NCI-H146 (cell line): ENCODE measurements at regions not wholly inside any gene's neighbourhood (a gene's known extent, or its start where the extent isn't known, plus 50 kb on each side); places are given as distances from the start of the nearest gene placed in this dataset.
"Not testable (repeated sequence)": the region's sequence is repeated elsewhere in the genome, so short reads cannot be mapped to it uniquely, and the experiment has no call there.

Experiments used
- DNase-seq: peaks from one replicate; lab custom pipeline; 2025; lab: John Stamatoyannopoulos, UW

DNA sequence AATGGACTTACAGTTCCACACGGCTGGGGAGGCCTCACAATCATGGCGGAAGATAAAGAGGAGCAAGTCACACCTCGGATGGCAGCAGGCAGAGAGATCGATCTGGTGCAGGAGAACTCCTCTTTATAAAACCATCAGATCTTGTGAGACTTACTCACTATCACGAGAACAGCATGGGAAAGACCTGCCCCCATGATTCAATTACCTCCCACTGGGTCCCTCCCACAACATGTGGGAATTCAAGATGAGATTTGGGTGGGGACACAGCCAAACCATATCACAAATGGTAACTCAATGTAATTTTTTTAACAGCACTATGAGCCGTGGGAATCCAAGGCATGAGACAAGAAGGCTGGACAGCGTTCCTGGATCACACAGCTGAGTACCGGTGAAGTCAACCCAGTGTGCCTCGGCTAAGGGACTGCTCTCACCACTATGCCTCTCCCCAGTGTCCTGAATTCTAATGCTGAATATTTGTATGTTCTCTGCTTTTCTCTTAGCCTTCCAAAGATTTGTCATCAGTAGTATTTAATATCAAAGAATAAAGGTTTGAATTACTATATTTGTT lies 84.3 kb downstream of the IRS2 start:
- not testable (repeated sequence) for DNase-seq

DNA sequence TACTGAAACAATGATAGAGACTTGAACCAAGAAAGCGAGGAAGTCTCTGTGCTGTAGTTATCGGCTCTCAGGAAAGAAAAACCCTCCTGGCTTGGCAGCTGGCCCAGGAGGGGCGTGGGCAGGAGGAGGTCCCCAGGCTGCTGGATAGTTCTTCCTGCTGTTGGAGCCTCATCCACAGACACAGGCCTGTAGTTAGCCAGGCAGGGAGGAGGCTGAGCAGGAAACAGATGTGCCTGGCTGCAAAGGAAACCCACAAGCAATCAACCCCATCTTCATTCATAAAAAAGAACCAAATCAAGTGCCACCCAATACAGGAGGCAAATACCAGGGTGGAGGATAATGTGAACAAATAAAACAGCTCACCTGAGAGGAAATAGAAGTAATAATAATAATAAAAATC lies 86.2 kb downstream of the IRS2 start:
- peak; percentile 94 for DNase-seq

DNA sequence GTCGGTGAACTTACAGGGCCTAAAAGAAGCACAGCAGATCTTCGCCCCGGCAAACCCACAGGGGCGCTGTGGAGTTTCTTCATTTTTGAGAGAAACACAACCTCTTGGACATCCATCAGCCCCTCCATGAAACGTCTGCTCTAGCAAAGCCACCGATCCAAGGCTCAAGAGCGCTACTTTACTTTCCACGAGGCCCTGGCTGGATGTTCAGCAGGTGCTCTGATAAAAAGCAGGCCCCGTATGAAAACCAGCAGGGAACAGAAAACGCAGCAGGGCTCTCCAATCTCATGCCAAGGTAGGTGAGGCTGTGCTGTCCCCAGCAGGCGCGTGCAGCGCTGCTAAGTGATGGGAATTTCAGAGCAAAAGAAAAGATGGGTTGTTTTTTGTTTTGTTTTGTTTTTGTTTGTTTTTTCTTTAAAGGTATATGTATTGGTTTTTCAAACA lies 86.7 kb downstream of the IRS2 start:
- peak; percentile 91 for DNase-seq

DNA sequence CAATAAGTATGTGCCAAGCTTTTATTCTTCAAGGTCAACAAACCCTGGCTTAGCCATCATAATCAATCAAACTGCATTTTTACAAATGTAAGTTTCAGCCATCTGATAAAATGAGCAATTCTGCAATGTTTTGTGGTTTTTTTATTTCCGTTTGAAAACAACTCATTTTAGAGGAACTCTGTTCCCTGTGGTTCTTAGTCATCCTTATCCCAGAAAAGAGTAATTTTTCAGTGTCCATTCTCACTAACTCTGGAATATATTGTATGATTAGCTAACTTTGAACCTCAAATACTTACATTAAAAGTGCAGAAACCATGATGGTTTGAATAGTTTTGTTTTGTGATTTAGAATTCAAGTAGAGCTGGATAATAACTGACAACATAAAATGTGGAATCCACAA lies 87.6 kb downstream of the IRS2 start:
- DNase-seq = no peak

DNA sequence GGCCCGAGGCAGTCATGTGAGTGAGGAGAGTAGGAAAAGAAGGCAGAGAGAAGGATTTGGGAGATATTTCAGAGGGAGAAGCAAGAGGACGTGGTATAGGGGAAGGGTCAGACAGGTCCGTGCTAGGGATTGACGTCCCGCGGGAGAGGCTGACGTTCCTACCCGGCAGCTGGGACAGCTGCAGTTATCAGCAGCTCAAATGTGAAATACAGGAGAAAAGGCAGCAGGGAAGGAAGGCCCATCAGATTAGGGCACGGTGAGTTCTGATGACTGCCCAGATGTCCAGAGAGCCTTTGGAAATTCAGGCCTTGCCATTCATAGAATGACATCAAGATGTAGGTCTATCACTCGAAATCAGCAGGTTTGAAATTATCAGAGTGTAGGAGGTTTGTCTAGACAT lies 88.4 kb downstream of the IRS2 start:
- no peak for DNase-seq

DNA sequence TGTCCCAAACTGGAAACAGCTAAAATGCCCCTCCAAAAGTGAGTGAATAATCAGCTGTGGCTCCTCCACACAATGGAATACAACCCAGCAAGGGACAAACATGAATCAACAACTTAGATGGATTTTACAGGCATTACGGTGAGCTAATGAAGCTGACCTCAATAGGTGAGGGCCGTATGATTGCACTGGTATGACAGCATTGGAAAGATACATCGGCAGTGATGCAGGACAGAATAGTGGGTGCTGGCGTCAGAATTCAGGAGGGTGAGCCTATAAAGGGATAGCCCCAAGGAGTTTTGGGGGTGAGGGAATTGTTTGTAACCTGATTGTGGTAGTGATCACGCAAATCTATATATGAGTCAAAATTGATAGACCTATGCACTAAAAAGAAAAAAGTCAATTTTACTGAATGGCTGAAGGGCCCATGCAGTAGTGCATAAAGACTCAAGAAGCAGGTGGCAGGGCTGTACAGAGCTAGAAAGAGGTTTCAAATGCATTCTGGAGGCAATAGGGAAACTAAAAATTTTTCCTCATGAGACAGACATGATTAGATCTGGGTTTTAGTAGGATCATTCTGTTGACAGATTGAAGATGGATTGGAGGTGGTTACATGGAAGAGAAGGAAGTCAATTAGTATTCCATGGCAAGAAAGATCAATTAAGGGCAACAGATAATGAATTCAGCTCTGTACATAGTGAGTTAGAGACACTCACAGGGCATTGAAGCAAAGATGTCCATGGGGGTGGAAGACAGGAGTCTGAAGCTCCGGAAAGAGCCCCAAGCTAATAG lies 90.8 kb downstream of the IRS2 start:
- no peak for DNase-seq

DNA sequence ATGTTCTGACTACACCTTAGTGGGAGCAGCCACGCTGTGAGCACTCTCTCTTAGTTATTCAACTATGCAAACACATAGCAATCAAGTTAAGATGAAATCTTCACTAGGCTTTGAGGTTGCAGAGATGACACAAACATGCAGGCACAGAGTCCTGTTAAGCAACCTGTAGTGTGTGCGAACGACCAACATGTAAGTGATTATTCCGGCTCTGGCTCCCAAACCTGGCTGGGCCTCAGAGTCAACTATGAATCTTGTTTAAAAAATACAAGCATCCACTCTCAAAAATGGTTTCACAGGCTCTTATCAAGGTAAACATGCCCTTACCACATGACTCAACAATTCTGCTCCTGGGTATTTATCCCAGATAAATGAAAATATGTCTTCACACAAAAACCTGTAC lies 91.4 kb downstream of the IRS2 start:
- DNase-seq = no peak

DNA sequence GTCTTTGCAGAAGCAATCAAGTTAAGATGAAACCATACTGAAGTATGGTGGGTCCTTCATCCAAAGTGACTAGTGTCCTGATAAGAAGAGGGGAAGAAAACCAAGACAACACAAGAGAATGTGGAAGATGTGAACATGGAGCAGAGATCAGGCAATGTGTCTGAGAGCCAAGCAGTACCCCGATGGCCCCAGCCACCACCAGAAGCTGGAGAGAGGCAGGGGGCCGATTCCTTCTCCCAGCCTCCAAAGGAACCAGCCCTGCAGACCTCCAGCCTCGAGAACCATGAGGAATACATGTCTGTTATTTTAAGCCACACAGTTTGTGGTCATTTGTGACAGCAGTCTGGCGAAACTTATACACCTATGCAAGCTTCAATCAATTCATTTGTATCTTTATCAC lies 93.2 kb downstream of the IRS2 start:
- DNase-seq = no peak

DNA sequence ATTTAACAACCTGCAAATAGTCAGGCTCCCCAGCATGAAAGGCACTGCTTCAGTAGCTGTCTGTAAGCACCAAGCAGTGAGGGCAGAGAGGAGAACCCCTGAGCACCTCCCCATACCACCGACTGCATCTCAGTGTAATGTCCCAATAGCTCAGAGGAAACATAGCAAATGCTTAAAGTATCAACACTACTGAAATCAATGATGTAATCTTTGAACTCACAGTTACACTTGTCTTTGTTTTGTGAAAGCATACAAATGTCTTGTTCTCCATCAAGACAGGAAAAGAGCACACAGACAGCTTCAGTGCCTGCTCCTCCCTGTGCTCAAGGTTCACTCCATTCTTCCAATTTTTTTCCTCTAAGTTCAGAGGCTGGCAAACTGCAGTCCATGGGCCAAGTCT lies 94.7 kb downstream of the IRS2 start:
- no peak for DNase-seq

DNA sequence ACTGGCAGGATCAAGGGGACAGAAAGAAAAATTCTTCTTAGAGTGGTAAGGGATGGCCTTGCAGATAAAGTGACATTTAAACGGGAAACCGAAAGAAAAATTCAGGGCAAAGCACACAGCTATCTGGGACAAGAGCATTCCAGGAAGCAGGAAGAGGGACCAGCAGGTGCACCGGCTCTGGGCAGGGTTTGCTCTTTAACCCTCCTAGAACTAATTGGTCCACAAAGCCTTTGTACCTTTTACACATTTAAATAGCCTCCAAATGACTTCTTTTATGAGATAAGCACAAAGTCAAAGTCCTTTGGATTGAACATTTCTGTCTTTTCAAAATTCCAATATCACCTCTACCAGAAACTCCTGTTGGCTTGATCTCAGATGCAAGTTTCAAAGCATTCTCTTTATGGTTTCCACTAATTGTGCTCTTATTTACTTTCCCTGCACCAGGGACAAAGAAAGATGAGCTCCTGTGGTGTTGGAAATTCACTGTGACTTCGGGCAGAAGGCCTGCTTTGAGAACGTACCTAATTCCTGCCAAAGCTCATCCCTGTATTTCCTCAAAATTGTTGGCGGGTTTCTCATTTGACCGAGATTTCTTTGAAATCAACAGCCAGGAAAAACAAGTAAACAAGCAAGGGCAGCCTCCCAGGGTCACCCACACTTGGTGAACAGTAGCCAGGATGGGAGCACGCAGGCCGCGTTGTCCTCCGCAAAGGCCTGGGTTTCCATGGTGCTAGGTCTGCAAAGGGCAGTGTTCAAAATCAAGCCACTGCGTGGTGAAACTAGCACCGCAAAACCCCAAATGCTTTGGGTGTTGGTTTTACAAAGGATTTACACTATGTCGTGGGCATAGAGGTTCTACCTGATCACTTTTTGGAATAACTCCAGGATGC lies 98.6 kb downstream of the IRS2 start:
- peak; percentile 94 for DNase-seq

DNA sequence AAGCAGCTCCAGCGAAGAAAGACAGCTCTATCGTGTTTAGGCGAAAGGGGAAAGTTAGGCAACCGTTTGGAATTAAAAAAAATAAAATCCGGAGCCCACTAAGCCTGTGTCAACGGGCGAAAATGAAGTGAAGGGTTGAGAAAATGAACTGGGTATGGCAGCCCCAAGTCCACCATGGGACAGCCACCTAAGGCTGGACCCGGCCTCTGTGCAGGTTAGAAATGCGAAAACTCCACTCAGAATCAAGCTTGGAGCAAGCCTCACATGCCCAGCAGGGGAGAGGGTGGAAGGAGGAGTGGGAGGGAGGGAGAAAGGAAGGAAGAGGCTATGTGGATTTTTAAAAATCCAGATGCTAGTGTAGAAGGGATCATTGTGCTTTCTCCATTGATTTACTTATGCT lies 101.2 kb downstream of the IRS2 start:
- no peak for DNase-seq

DNA sequence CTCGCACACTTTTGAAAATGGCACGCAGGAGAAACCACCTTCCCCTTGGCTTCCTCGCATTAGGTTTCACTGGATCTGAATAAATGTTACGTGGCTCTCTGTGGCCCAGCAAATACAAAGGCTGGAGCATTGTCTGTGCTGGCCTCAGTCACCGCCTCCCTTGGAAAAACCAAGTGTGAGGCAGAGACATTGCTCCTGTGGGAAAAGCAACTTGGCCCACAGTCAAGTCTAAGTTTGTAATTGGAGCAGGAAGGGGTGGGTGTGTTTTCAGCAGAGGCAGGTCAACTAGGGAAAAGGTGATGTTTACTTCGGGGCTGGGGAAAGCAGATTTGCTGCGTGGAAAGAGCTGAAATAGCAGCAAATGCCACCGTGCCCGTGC lies 101.6 kb downstream of the IRS2 start:
- DNase-seq = no peak

DNA sequence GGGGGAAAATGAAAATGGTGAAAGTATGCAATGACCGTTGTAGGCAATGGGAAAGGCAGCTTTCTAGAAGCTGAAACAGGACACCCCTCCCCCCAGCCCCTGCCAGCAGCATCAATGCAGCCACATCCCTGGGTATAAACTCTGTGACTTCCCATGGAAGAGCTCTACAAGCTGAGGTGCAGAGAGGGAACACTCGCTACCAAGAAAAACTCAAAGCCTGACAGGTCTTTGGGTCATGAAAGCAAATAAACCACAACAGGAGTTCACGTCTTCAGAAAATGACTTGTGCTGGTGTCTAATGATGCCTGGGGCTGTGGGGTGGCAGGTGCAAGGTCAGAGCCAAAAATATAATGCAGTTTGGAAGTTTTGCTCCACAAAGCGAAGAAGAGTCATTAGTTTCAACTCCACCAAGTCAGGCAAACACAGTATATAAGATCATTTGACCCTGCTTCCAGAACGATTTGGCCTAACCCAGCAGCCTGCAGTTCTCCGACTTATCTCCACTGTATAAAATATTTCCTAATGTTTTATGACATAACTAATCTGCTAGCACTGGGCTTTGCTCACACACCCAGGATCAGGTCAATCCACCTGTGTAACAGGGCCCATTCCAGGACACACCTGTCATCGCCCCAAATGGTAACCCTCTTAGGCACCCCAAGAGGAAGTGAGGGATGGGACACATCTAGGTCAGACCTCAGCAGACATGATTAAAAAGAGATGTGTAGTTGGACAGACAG lies 102.1 kb downstream of the IRS2 start:
- no peak for DNase-seq

DNA sequence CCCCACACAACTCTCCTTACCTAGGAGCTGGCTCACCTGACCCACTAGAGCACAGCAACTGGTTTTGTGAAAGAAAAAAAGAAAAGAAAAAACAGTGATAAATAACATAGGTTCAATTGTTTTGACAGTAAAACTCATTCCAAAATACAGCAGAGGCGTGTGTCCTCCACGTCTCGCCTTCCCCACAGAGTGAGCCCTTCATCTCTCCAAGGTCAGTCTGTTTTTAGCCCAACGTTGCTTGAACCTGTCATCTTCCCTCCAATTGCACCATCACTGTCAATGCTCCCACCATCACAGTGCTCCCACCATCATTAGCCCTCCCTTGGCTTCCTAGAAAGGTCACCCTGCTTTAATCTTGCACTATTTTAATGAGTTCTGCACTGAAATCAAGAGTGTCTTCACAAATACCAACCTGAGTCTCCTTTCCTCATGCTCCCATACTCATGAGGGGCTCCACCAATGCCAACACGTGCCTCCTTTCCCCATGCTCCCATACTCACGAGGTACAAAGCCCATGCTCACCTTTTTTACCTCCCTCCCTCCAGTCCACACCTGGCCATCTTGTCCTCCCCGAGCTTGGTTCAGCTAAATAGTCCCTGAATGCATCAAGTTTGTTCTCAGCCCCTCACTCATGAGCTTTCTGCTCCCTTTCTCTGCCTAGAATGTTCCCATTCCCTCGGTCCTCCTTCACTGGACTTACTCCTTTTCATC lies 103.7 kb downstream of the IRS2 start:
- no peak for DNase-seq

DNA sequence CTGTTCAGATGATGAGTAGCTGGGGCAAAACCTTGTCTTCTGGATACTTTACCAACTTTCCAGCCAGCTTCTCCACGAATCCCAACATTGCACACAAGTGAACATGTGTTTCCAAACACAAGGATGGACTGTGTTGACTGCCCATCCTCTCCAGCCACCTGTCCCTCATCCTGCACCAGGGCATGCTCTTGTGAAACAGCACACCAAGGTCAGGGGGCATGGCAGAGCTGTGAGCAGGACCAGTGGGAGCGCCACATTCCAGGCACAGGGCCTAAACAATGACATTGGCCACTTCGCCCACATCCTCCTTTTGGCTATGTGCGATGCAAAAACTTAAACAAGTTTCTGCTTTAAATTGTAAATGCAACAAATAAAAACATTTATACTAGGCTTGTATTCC lies 105.5 kb downstream of the IRS2 start:
- no peak for DNase-seq

DNA sequence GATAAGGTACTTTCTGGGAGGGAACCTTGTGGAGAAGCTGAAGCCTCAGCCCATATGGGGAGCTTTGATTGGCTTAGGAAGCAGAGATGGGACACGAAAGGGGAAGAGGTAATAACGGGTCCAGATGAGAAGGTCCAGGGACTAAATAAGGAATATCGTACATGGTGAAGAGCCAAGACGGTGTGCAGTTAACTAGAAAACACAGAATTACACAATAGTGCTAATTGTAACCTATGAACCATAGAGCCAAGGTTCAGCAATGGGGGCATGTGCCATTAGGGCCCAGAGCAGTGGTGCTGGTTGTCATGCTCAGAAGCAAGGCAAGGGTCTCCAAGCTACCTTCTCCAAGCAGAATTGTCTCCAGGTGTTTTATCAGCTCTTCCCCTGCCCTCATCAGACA lies 106.1 kb downstream of the IRS2 start:
- DNase-seq = no peak

DNA sequence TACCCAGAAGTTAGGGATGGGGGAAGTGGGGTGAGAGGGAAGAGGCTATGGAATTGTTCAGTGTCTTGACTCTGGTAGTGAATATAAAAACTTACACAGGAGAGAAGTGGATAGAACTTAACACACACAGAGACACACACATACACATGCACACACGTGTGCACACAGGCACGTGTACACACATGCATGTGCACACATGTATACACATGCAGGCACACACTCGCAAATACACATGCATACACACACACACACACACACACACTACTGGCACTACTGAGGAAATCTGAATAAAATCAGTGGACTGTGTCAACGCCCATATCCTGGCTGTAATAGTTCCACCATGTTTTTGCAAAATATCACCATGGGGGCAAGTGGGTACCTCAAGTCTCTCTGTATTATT lies 107.9 kb downstream of the IRS2 start:
- DNase-seq = no peak

DNA sequence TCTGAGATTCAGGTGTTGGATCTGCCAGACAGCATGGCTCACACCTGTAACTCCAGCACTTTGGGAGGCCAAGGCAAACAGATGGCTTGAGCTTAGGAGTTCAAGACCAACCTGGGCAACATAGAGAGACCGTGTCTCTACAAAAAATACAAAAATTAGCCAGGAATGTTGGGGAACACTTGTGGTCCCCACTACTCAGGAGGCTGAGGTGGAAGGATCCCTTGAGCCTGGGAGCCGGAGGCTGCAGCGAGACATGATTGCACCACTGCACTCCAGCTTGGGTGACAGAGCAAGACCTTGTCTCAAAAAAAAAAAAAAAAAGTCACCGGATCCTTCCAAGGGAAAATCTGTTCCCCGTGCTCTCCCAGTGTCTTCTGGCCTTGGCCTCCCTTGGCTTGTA lies 109.2 kb downstream of the IRS2 start:
- DNase-seq = no peak

DNA sequence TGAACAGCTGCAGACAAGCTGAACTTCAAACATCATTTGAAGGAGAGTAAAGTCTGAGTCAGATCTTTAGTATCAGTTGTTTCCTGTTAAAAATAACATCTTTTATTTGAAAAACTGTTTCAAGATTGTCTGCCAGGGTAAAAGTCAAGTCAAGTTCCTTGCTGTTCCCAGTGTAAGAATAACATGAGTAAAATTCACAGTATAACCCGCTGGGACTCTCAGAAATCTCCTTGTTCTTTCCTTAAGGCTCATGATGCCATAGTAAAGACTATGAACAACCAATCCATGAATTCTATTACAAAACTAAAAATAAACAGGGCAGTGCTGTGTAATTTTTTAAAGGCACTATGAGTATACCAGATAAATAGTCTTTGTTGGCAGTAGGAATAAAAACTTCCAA lies 112.9 kb downstream of the IRS2 start:
- DNase-seq = no peak

DNA sequence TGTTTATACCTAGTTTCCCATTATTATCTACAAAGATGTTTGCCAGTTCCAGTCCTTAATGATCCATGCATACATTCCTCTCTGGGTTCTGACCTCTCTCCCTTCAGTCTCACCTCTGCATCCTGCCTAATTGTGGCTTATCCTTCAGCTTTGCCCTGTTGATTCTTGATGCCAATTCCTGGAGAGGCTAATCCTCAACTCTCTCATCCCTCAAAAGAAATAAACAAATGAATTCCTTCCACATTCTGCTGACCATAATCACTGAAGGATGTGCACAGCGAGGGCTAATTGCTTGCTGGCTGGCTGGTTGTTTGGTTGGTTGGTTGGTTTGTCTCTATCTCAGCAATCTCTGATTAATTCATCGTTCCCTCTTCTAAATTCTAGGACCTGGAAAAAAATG lies 113.8 kb downstream of the IRS2 start:
- DNase-seq = no peak

DNA sequence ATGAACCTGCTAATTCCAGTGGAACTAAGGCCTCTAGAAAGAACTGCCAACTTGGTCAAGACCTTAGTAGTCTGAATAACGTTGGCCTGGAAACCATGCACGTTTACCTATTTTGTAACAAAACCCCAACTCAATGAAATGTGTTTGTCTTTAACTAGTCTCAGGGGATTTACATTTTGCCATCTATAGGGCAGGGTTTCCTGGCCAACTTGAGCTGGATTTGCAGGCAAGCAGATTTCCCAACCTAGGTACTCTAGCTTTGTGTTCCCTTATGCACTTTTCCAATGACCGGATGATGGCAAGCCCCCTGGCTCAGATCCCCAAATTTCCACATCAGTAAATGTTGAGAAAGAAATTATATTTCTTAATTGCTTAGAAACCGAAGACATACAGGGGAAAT lies 114.5 kb downstream of the IRS2 start:
- no peak for DNase-seq

DNA sequence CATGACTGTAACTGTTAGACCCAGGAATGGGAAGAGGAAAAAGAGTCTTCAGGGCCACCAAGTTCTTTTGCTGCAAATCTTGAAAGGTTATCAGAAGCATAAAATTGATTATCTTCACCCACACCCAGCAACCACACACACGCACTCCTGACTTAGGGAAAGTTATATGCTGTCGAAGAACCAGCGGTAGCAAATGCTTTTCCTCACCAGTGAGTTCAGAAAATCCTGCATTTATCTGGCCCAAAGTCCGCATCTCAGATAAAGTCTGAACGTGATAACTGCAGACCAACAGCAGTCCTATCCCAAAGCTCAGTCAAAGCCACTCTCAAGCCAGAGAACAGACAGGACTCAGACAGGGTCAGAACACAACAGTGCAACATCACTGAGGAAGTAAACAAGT lies 115.6 kb downstream of the IRS2 start:
- no peak for DNase-seq
